Smooth muscle cell (in vitro differentiated cells): ENCODE measurements at regions not wholly inside any gene's neighbourhood (a gene's known extent, or its start where the extent isn't known, plus 50 kb on each side); places are given as distances from the start of the nearest gene placed in this dataset.

Source experiments
- DNase-seq: peaks from one replicate; lab custom pipeline; 2025; ENCODE audit not compliant: unreplicated experiment; lab: John Stamatoyannopoulos, UW
- H2AFZ ChIP-seq: fragments of 200-600 bp; sonication (generic); 2 replicates; pipeline ENCODE4 v1.6.0; 2016; ENCODE audit warnings: antibody characterized with exemption, low read depth, mild to moderate bottlenecking
- H3F3A ChIP-seq: fragments of 200-600 bp; sonication (generic); 2 replicates; pipeline ENCODE4 v1.6.0; 2017; ENCODE audit warnings: antibody characterized with exemption, low read depth
- H3K27ac ChIP-seq: fragments of 200-600 bp; sonication (generic); 2 replicates; pipeline ENCODE4 v1.5.1; 2016; ENCODE audit warnings: low read depth, mild to moderate bottlenecking
- H3K27me3 ChIP-seq: fragments of 200-600 bp; sonication (generic); 2 replicates; pipeline ENCODE4 v1.6.1; 2016; ENCODE audit warnings: low read depth, mild to moderate bottlenecking
- H3K36me3 ChIP-seq: fragments of 200-600 bp; sonication (generic); 2 replicates; pipeline ENCODE4 v1.5.1; 2016; ENCODE audit warnings: low read depth
- H3K4me1 ChIP-seq: fragments of 200-600 bp; sonication (generic); 2 replicates; pipeline ENCODE4 v1.5.1; 2016; ENCODE audit warnings: low read depth
- H3K4me2 ChIP-seq: fragments of 200-600 bp; sonication (generic); 2 replicates; pipeline ENCODE4 v1.6.0; 2016; ENCODE audit warnings: mild to moderate bottlenecking
- H3K4me3 ChIP-seq: fragments of 200-600 bp; sonication (generic); 2 replicates; pipeline ENCODE4 v1.5.1; 2016; ENCODE audit warnings: mild to moderate bottlenecking
- H3K79me2 ChIP-seq: fragments of 200-600 bp; sonication (generic); 2 replicates; pipeline ENCODE4 v1.6.0; 2016; ENCODE audit warnings: low read depth, mild to moderate bottlenecking
- H3K9ac ChIP-seq: fragments of 200-600 bp; sonication (generic); 2 replicates; pipeline ENCODE4 v1.6.0; 2016; ENCODE audit warnings: low read depth
- H3K9me3 ChIP-seq: fragments of 200-600 bp; sonication (generic); replicated peaks from 2 replicates; pipeline ENCODE4 v1.5.1; 2016; ENCODE audit warnings: low read depth
- H4K20me1 ChIP-seq: fragments of 200-600 bp; sonication (generic); 2 replicates; pipeline ENCODE4 v1.6.0; 2016; ENCODE audit warnings: low read depth
- WGBS: methylation state at CpG from one replicate; pipeline ENCODE4 v1.1.7; 2016; ENCODE audit warnings: low lambda C conversion rate; 5-methylcytosine and 5-hydroxymethylcytosine counted together
- TF ChIP-seq, protein P1 (sequence below): fragments of 200-600 bp; sonication (generic); IDR thresholded peaks from 2 replicates; pipeline ENCODE4 v1.5.1; 2017; ENCODE audit warnings: borderline replicate concordance, mild to moderate bottlenecking, antibody characterized with exemption; ENCODE audit not compliant: insufficient read depth, poor library complexity, severe bottlenecking

- Histone ChIP-seq H3K4me1 (no peaks in the 10 kb centered on the region), H3K27me3 (peaks cover 24% of the 10 kb centered on the region), H3K9me3 (no peaks in the 10 kb centered on the region), H3K36me3 (no peaks in the 10 kb centered on the region), H4K20me1 (no peaks in the 10 kb centered on the region), H3F3A (no peaks in the 10 kb centered on the region), H3K4me3 (no peak overlapping the region), H2AFZ (no peak overlapping the region), H3K9ac (no peak overlapping the region), H3K79me2 (no peaks in the 10 kb centered on the region), H3K4me2 (no peak overlapping the region), H3K27ac (no peak overlapping the region)
- no peak for DNase-seq
- TF ChIP-seq, protein P1, sequence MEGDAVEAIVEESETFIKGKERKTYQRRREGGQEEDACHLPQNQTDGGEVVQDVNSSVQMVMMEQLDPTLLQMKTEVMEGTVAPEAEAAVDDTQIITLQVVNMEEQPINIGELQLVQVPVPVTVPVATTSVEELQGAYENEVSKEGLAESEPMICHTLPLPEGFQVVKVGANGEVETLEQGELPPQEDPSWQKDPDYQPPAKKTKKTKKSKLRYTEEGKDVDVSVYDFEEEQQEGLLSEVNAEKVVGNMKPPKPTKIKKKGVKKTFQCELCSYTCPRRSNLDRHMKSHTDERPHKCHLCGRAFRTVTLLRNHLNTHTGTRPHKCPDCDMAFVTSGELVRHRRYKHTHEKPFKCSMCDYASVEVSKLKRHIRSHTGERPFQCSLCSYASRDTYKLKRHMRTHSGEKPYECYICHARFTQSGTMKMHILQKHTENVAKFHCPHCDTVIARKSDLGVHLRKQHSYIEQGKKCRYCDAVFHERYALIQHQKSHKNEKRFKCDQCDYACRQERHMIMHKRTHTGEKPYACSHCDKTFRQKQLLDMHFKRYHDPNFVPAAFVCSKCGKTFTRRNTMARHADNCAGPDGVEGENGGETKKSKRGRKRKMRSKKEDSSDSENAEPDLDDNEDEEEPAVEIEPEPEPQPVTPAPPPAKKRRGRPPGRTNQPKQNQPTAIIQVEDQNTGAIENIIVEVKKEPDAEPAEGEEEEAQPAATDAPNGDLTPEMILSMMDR = no peak
- 87% methylated on average over 10 of the region's 10 CpGs for WGBS
Observed at GRCh38 chr11:13881226-13881905, 81.2 kb upstream of the SPON1 start.

- no peak for DNase-seq
- no peaks in the 10 kb centered on the region for H3K79me2 ChIP-seq
- no peaks in the 10 kb centered on the region for H3F3A ChIP-seq
- H3K36me3 ChIP-seq = no peaks in the 10 kb centered on the region
- H3K4me1 ChIP-seq = no peaks in the 10 kb centered on the region
- no peak overlapping the region for H3K4me3 ChIP-seq
- peaks cover 23% of the 10 kb centered on the region for H3K27me3 ChIP-seq
- H4K20me1 ChIP-seq = no peaks in the 10 kb centered on the region
- no peaks in the 10 kb centered on the region for H3K9me3 ChIP-seq
- no peak overlapping the region for H3K27ac ChIP-seq
- no peak overlapping the region for H2AFZ ChIP-seq
- 86% methylated on average over 4 of the region's 4 CpGs for WGBS
- TF ChIP-seq, protein P1 = no peak
- H3K9ac ChIP-seq = no peak overlapping the region
- H3K4me2 ChIP-seq = no peak overlapping the region
Observed at GRCh38 chr11:13883042-13883441, 79.5 kb upstream of the SPON1 start.

DNA sequence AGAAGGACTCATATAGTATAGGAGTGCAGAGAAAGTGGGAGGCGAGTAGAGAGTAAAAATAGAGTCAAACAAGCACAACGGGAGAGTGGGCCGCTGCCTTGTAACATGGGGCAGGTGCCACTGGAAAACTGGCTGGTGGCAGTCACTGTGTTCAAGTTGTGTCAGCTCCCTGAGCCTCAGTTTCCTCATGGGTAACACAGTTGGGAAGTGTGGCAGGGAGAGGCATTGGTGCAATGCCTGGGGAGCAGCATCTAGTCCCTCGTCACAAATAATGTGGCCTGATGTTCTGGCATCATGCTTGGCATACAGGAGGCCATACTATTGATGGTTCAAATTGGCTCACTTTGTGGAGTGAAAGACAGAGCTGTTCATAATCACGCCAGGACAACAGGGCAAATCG, 78.9 kb upstream of the SPON1 start:
- H2AFZ ChIP-seq = no peak overlapping the region
- H3K4me2 ChIP-seq = no peak overlapping the region
- no peak for DNase-seq
- no peak overlapping the region for H3K27ac ChIP-seq
- no peaks in the 10 kb centered on the region for H3K36me3 ChIP-seq
- 98% methylated on average over 6 of the region's 6 CpGs for WGBS
- H3K9ac ChIP-seq = no peak overlapping the region
- no peaks in the 10 kb centered on the region for H3F3A ChIP-seq
- peaks cover 18% of the 10 kb centered on the region for H3K27me3 ChIP-seq
- H3K79me2 ChIP-seq = no peaks in the 10 kb centered on the region
- H3K4me3 ChIP-seq = no peak overlapping the region
- TF ChIP-seq, protein P1 = no peak
- no peaks in the 10 kb centered on the region for H4K20me1 ChIP-seq
- no peaks in the 10 kb centered on the region for H3K9me3 ChIP-seq
- H3K4me1 ChIP-seq = no peaks in the 10 kb centered on the region
